ENCODE measurements at regions not wholly inside any gene's neighbourhood (a gene's known extent, or its start where the extent isn't known, plus 50 kb on each side); places are given as distances from the start of the nearest gene placed in this dataset.
A peak's percentile ranks its signal among the peaks of the same experiment; 100 is the strongest.

DNA sequence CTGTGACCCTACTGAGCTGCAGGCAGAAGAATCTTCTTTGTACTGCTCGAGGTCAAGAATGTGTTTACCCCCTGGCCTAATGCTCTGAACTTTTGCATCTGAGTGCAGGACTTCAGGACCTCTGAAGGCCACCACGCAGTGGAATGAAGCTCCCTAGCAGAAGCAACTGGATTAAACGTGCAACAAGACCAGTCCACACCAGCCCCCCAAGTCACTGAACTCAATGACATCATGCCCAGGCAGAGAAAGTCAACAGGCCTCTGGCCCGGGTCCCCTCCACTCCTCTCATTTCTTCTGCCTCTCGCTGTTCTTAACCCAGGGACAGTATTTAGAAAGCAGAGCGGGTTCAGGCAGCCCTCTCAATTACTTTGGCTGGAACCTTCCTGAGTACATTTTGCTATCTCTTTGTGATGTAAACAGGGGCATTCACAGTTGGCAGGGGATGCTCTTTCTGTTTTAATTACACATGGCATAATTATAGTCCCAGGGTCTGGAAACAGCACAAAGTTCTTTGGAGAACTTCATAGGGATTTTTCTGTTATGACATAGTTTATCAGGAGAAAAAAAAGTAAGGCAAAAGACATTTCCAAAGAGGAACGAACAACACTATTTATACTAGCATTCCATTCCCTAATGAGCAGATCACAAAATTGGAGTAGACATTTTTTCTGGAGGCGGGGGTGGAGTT is 108.2 kb upstream of the SPATA31D4 start:
- H3K27ac ChIP-seq = no peak overlapping the region
- no peaks in the 10 kb centered on the region for H4K20me1 ChIP-seq (ENCODE audit: insufficient read depth)
- peaks cover 39% of the 10 kb centered on the region for H3K4me1 ChIP-seq (ENCODE audit: insufficient read depth)
- 0 out of 2 replicates have a peak overlapping the region, but pooled peaks have one; percentile 0 for H2AFZ ChIP-seq
- peak; percentile 55 for DNase-seq
- H3K79me2 ChIP-seq (ENCODE audit: insufficient read depth) = no peaks in the 10 kb centered on the region
- H3K9me2 ChIP-seq (ENCODE audit: insufficient read depth) = no peaks in the 10 kb centered on the region
- no peak overlapping the region for H3K9ac ChIP-seq
- 22 to 24% methylated on average over 8 of the region's 8 CpGs for WGBS, 2 experiments (ENCODE audit: low coverage in 1 of 2, low lambda C conversion rate in 2 of 2, missing lambda C conversion rate in 2 of 2)
- peaks cover 12% of the 10 kb centered on the region; the same call in 1 of the 2 replicates for H3F3A ChIP-seq (ENCODE audit: insufficient read depth)
- H3K4me2 ChIP-seq (ENCODE audit: unreplicated experiment) = peak overlapping the region; percentile 11
- H3K36me3 ChIP-seq (ENCODE audit: low read depth) = no peaks in the 10 kb centered on the region
- no peaks in the 10 kb centered on the region for H3K27me3 ChIP-seq (replicated peaks; ENCODE audit: insufficient read depth)
- TF ChIP-seq EZH2phosphoT487 (IDR thresholded peaks at IDR 0.05; ENCODE audit: insufficient read depth, low read depth) = no peak
- TF ChIP-seq EZH2 (IDR thresholded peaks at IDR 0.05; ENCODE audit: insufficient read depth, poor library complexity, severe bottlenecking) = no peak
- in situ Hi-C loops (cut with MboI) = no loop called here
- H3K9me3 ChIP-seq (ENCODE audit: low read depth) = no peaks in the 10 kb centered on the region
- H3K4me3 ChIP-seq = no peak overlapping the region

DNA sequence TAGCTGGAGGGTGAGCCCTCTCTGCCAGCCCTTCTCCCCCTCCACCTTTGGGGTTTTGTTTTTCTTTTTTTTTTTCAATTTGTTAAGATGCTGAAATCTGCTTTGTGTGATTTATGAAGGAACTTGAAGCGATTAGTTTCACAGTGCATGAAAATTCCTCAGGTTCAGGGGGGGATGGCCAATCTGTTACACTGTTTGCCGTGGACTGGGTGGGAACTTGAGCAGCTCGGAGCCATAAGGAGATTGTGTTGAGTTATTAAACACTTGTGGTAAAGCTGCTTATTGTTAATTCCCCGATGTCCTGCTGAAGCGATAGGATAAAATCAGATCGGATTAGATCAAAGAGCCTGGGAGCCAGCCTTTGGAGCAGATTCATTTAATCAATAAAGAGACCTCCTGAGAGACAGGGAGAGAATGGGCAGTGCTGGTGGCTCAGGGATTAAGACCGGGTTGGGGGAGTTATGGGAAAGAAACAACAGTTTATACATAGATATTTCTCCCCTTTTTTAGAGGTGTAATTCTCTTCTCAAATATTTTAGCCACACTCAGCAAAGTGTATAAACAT is 105.8 kb upstream of the SPATA31D4 start:
- Histone ChIP-seq H4K20me1 (ENCODE audit: insufficient read depth) (no peaks in the 10 kb centered on the region), H3K9me2 (ENCODE audit: insufficient read depth) (no peaks in the 10 kb centered on the region), H3K9me3 (ENCODE audit: low read depth) (no peaks in the 10 kb centered on the region), H3K9ac (no peak overlapping the region), H3F3A (ENCODE audit: insufficient read depth) (peaks cover 12% of the 10 kb centered on the region; the same call in 1 of the 2 replicates), H3K27ac (no peak overlapping the region), H2AFZ (no peak overlapping the region), H3K79me2 (ENCODE audit: insufficient read depth) (no peaks in the 10 kb centered on the region), H3K4me2 (ENCODE audit: unreplicated experiment) (no peak overlapping the region), H3K4me3 (no peak overlapping the region), H3K4me1 (ENCODE audit: insufficient read depth) (peaks cover 50% of the 10 kb centered on the region), H3K27me3 (replicated peaks; ENCODE audit: insufficient read depth) (no peaks in the 10 kb centered on the region), H3K36me3 (ENCODE audit: low read depth) (no peaks in the 10 kb centered on the region)
- 94 to 95% methylated on average over 7 of the region's 7 CpGs for WGBS, 2 experiments (ENCODE audit: low coverage in 1 of 2, low lambda C conversion rate in 2 of 2, missing lambda C conversion rate in 2 of 2)
- TF ChIP-seq EZH2 (IDR thresholded peaks at IDR 0.05; ENCODE audit: insufficient read depth, poor library complexity, severe bottlenecking) (no peak), EZH2phosphoT487 (IDR thresholded peaks at IDR 0.05; ENCODE audit: insufficient read depth, low read depth) (no peak)
- in situ Hi-C loops (cut with MboI) = no loop called here
- no peak for DNase-seq

DNA sequence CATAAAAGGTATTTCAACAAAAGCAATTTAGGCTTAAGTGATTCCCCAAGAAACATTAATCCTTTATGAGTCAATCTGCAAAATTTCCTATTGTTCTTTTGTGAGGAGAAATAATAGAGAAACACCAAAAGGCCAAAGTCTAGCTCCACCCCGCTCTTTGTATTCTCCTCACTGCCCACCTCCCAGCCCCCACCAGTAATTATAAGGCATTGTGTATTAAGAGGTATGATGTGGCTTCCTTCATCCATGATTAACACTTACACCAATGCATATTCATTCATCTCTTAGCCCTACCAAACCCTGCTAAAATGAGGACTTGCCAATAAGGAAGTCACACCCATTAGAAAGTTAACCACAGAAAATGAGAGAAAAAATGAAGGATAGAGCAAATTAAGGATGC is 105.3 kb upstream of the SPATA31D4 start:
- H3K36me3 ChIP-seq (ENCODE audit: low read depth) = no peaks in the 10 kb centered on the region
- 97 to 100% methylated on average over 1 of the region's 1 CpG for WGBS, 2 experiments (ENCODE audit: low coverage in 1 of 2, low lambda C conversion rate in 2 of 2, missing lambda C conversion rate in 2 of 2)
- no peak overlapping the region for H3K9ac ChIP-seq
- in situ Hi-C loops (cut with MboI) = no loop called here
- no peak overlapping the region for H3K4me3 ChIP-seq
- no peaks in the 10 kb centered on the region for H3K9me2 ChIP-seq (ENCODE audit: insufficient read depth)
- no peaks in the 10 kb centered on the region for H3K9me3 ChIP-seq (ENCODE audit: low read depth)
- no peak overlapping the region for H3K27ac ChIP-seq
- H2AFZ ChIP-seq = no peak overlapping the region
- H3K4me2 ChIP-seq (ENCODE audit: unreplicated experiment) = no peak overlapping the region
- DNase-seq = no peak
- TF ChIP-seq EZH2 (IDR thresholded peaks at IDR 0.05; ENCODE audit: insufficient read depth, poor library complexity, severe bottlenecking) (no peak), EZH2phosphoT487 (IDR thresholded peaks at IDR 0.05; ENCODE audit: insufficient read depth, low read depth) (no peak)
- peaks cover 12% of the 10 kb centered on the region; the same call in 1 of the 2 replicates for H3F3A ChIP-seq (ENCODE audit: insufficient read depth)
- no peaks in the 10 kb centered on the region for H3K79me2 ChIP-seq (ENCODE audit: insufficient read depth)
- H3K27me3 ChIP-seq (replicated peaks; ENCODE audit: insufficient read depth) = no peaks in the 10 kb centered on the region
- H3K4me1 ChIP-seq (ENCODE audit: insufficient read depth) = peaks cover 50% of the 10 kb centered on the region
- H4K20me1 ChIP-seq (ENCODE audit: insufficient read depth) = no peaks in the 10 kb centered on the region

DNA sequence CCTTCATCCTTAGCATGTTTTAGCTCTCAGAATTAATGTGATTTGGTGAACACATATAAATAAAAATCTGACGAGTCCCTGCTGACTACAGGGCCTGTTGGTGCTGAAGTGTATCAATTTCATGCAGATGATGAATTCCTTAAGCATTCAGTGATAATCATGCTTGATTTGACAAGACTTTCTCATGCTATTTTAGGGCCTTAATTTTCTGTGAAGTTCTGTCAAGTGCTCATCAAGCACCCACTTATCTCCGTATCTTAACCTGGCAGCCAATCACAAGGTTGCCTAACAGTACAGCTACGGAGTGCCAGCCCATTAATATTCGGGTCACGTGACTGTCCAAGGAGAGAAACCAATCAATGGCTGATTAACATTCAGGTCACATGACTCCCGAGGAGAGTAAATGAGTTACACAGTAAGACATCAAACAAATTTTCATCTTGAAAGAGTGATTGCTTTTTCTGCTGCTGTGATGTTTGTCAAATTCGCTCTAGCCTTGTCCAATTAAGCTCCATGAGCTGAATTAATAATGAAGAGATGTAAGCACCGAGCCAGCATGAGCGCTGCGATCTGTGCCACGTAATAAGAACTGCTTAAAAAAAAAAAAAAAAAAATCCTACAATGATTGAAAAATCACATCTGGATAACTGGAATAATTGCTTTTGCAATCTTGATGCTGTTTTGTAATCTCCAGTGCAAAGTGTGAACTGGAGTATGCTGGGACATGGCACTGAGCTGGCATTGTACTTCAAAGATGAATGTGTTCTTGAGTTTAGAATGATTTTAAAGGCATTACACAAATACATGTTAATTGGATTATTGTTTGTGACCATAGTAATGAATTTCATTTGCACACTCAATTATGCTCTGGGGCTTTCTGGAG is 104.3 kb upstream of the SPATA31D4 start:
- no peak overlapping the region for H3K4me3 ChIP-seq
- no peak overlapping the region for H2AFZ ChIP-seq
- TF ChIP-seq EZH2phosphoT487 (IDR thresholded peaks at IDR 0.05; ENCODE audit: insufficient read depth, low read depth) (no peak), EZH2 (IDR thresholded peaks at IDR 0.05; ENCODE audit: insufficient read depth, poor library complexity, severe bottlenecking) (no peak)
- H3K9ac ChIP-seq = no peak overlapping the region
- H3K79me2 ChIP-seq (ENCODE audit: insufficient read depth) = no peaks in the 10 kb centered on the region
- no peaks in the 10 kb centered on the region for H3K36me3 ChIP-seq (ENCODE audit: low read depth)
- no peak overlapping the region for H3K27ac ChIP-seq
- H3F3A ChIP-seq (ENCODE audit: insufficient read depth) = peaks cover 12% of the 10 kb centered on the region; the same call in 1 of the 2 replicates
- H3K9me2 ChIP-seq (ENCODE audit: insufficient read depth) = no peaks in the 10 kb centered on the region
- H3K27me3 ChIP-seq (replicated peaks; ENCODE audit: insufficient read depth) = no peaks in the 10 kb centered on the region
- no peak overlapping the region for H3K4me2 ChIP-seq (ENCODE audit: unreplicated experiment)
- H3K9me3 ChIP-seq (ENCODE audit: low read depth) = no peaks in the 10 kb centered on the region
- WGBS, 2 experiments (ENCODE audit: low coverage in 1 of 2, low lambda C conversion rate in 2 of 2, missing lambda C conversion rate in 2 of 2) = 43 to 45% methylated on average over 11 of the region's 11 CpGs
- DNase-seq = peak; percentile 30
- in situ Hi-C loops (cut with MboI) = no loop called here
- no peaks in the 10 kb centered on the region for H4K20me1 ChIP-seq (ENCODE audit: insufficient read depth)
- peaks cover 50% of the 10 kb centered on the region for H3K4me1 ChIP-seq (ENCODE audit: insufficient read depth)

Measured in GM23248 (cell line).